GM21619 (cell line): ENCODE measurements at regions not wholly inside any gene's neighbourhood (a gene's known extent, or its start where the extent isn't known, plus 50 kb on each side); places are given as distances from the start of the nearest gene placed in this dataset.
"Not testable (repeated sequence)": the region's sequence is repeated elsewhere in the genome, so short reads cannot be mapped to it uniquely, and the experiment has no call there.

ENCODE experiments used
- ATAC-seq: cut with Tn5 transposase; IDR thresholded peaks from one replicate; pipeline ENCODE4 v1.9.1; 2021; ENCODE audit not compliant: unreplicated experiment

- ATAC-seq = no peak
These were observed 135.6 kb upstream of the LYZL2 start for GRCh38 chr10:30765022-30765615.

GRCh38 chr10:30763918-30764317 is 134.4 kb upstream of the LYZL2 start:
- no peak for ATAC-seq

- ATAC-seq = no peak
These were observed 133.1 kb upstream of the LYZL2 start for GRCh38 chr10:30762620-30763019.

GRCh38 chr10:30759423-30759822 is 129.9 kb upstream of the LYZL2 start:
- ATAC-seq = no peak

GRCh38 chr10:30758338-30758737 is 128.8 kb upstream of the LYZL2 start:
- no peak for ATAC-seq

- no peak for ATAC-seq
These were observed 127.3 kb upstream of the LYZL2 start for GRCh38 chr10:30756896-30757295.

- no peak for ATAC-seq
These were observed 126.6 kb upstream of the LYZL2 start for GRCh38 chr10:30756151-30756550.

GRCh38 chr10:30755441-30755953 is 125.9 kb upstream of the LYZL2 start:
- ATAC-seq = no peak

- ATAC-seq = no peak
These were observed 122.9 kb upstream of the LYZL2 start for GRCh38 chr10:30752481-30752881.

GRCh38 chr10:30751678-30752331 is 122.3 kb upstream of the LYZL2 start:
- ATAC-seq = no peak

GRCh38 chr10:30750971-30751677 is 121.6 kb upstream of the LYZL2 start:
- ATAC-seq = no peak

- ATAC-seq = no peak
These were observed 119.8 kb upstream of the LYZL2 start for GRCh38 chr10:30749385-30749784.

GRCh38 chr10:30748152-30748973 is 118.8 kb upstream of the LYZL2 start:
- no peak for ATAC-seq

GRCh38 chr10:30747633-30748032 is 118.1 kb upstream of the LYZL2 start:
- no peak for ATAC-seq

- no peak for ATAC-seq
These were observed 116.4 kb upstream of the LYZL2 start for GRCh38 chr10:30745953-30746352.

- no peak for ATAC-seq
These were observed 114.6 kb upstream of the LYZL2 start for GRCh38 chr10:30744106-30744505.

GRCh38 chr10:30743586-30743985 is 114.0 kb upstream of the LYZL2 start:
- ATAC-seq = no peak

- ATAC-seq = peak; percentile 67
These were observed 112.9 kb upstream of the LYZL2 start for GRCh38 chr10:30742471-30742870.

GRCh38 chr10:30740774-30741173 is 111.2 kb upstream of the LYZL2 start:
- not testable (repeated sequence) for ATAC-seq

GRCh38 chr10:30738416-30738815 is 108.9 kb upstream of the LYZL2 start:
- no peak for ATAC-seq

GRCh38 chr10:30737931-30738391 is 108.4 kb upstream of the LYZL2 start:
- peak; percentile 28 for ATAC-seq
